WTC11 (cell line): ENCODE measurements at regions not wholly inside any gene's neighbourhood (a gene's known extent, or its start where the extent isn't known, plus 50 kb on each side); places are given as distances from the start of the nearest gene placed in this dataset.
A peak's percentile ranks its signal among the peaks of the same experiment; 100 is the strongest.

Experiments
- ATAC-seq: fragments of 200-7000 bp; cut with Tn5 transposase; 2 replicates; pipeline ENCODE4 v1.10.0; 2021; ENCODE audit warnings: mild to moderate bottlenecking, moderate library complexity
- CTCF ChIA-PET: fragments of 300-600 bp; sonication (Branson Sonifier 250); formaldehyde crosslinking; loops from one replicate; lab custom pipeline; 2021; ENCODE audit warnings: antibody characterized with exemption; lab: Charles Lee
- POLR2A ChIA-PET: fragments of 350-600 bp; sonication (Branson Sonifier 250); formaldehyde crosslinking; loops from one replicate; lab custom pipeline; 2021; ENCODE audit warnings: antibody characterized with exemption; lab: Charles Lee
- DNase-seq: peaks from one replicate; pipeline ENCODE4 v3.0.0; 2021; ENCODE audit warnings: low spot score
- H3K27ac Mint-ChIP-seq: 2 replicates; pipeline ENCODE4 v1.8.0; 2021; ENCODE audit warnings: mixed read lengths
- H3K27me3 Mint-ChIP-seq: 2 replicates; pipeline ENCODE4 v1.8.0; 2021; ENCODE audit warnings: low read depth, mild to moderate bottlenecking, moderate library complexity, mixed read lengths
- H3K36me3 Mint-ChIP-seq: 2 replicates; pipeline ENCODE4 v1.8.0; 2021; ENCODE audit warnings: mixed read lengths
- H3K4me1 Mint-ChIP-seq: 2 replicates; pipeline ENCODE4 v1.8.0; 2022; ENCODE audit warnings: mixed read lengths
- H3K4me3 Mint-ChIP-seq: 2 replicates; pipeline ENCODE4 v1.8.0; 2021; ENCODE audit warnings: mild to moderate bottlenecking, moderate library complexity, mixed read lengths
- H3K9me3 Mint-ChIP-seq: 2 replicates; pipeline ENCODE4 v1.8.0; 2021; ENCODE audit warnings: mixed read lengths
- ATF1 ChIP-seq: sonication (generic); formaldehyde crosslinking; IDR thresholded peaks from 2 replicates; pipeline ENCODE4 v1.8.1; 2023; ENCODE audit warnings: mild to moderate bottlenecking, moderate library complexity, missing genetic modification reagents
- E2F4 ChIP-seq: sonication (generic); formaldehyde crosslinking; IDR thresholded peaks from 2 replicates; pipeline ENCODE4 v1.8.1; 2022; ENCODE audit warnings: low read depth, mild to moderate bottlenecking, moderate library complexity, missing genetic modification reagents, borderline replicate concordance
- ELF4 ChIP-seq: sonication (generic); formaldehyde crosslinking; IDR thresholded peaks from 2 replicates; pipeline ENCODE4 v1.8.1; 2022; ENCODE audit warnings: low read depth, mild to moderate bottlenecking, moderate library complexity, missing genetic modification reagents
- ETV6 ChIP-seq: sonication (generic); formaldehyde crosslinking; IDR thresholded peaks from 2 replicates; pipeline ENCODE4 v1.8.1; 2022; ENCODE audit warnings: mild to moderate bottlenecking, missing genetic modification reagents
- FOXJ3 ChIP-seq: sonication (generic); formaldehyde crosslinking; IDR thresholded peaks from 2 replicates; pipeline ENCODE4 v1.9.0; 2021; ENCODE audit warnings: missing genetic modification reagents, mild to moderate bottlenecking, borderline replicate concordance
- HMGA2 ChIP-seq: fragments of 250-450 bp; sonication (Bioruptor Pico); IDR thresholded peaks from 2 replicates; pipeline ENCODE4 v1.4.0; 2021; ENCODE audit warnings: mild to moderate bottlenecking, moderate library complexity
- JAZF1 ChIP-seq: fragments of 250-450 bp; sonication (Bioruptor Pico); IDR thresholded peaks from 2 replicates; pipeline ENCODE4 v1.9.0; 2021; ENCODE audit warnings: moderate library complexity, mild to moderate bottlenecking, inconsistent platforms
- JUN ChIP-seq: sonication (generic); formaldehyde crosslinking; IDR thresholded peaks from 2 replicates; pipeline ENCODE4 v1.8.0; 2023; ENCODE audit warnings: mild to moderate bottlenecking, missing genetic modification reagents
- NFYB ChIP-seq: sonication (generic); formaldehyde crosslinking; conservative IDR thresholded peaks from 2 replicates; pipeline ENCODE4 v1.8.0; 2022; ENCODE audit warnings: low read depth, missing genetic modification reagents
- PREB ChIP-seq: sonication (generic); formaldehyde crosslinking; IDR thresholded peaks from 2 replicates; pipeline ENCODE4 v1.8.1; 2022; ENCODE audit warnings: mild to moderate bottlenecking, missing genetic modification reagents, moderate library complexity, borderline replicate concordance
- PRRX2 ChIP-seq: fragments of 250-450 bp; sonication (Bioruptor Pico); IDR thresholded peaks from 2 replicates; pipeline ENCODE4 v1.8.0; 2021; ENCODE audit warnings: mild to moderate bottlenecking
- SOX15 ChIP-seq: fragments of 250-450 bp; sonication (Bioruptor Pico); IDR thresholded peaks from 2 replicates; pipeline ENCODE4 v1.9.0; 2021; ENCODE audit warnings: mild to moderate bottlenecking
- STAT6 ChIP-seq: sonication (generic); formaldehyde crosslinking; conservative IDR thresholded peaks from 2 replicates; pipeline ENCODE4 v1.8.1; 2023; ENCODE audit warnings: mild to moderate bottlenecking, low read depth, missing genetic modification reagents, moderate library complexity
- TCF7 ChIP-seq: sonication (generic); formaldehyde crosslinking; IDR thresholded peaks from 2 replicates; pipeline ENCODE4 v1.8.0; 2022; ENCODE audit warnings: mild to moderate bottlenecking, low read depth, missing genetic modification reagents, moderate library complexity
- TEAD4 ChIP-seq: sonication (generic); formaldehyde crosslinking; IDR thresholded peaks from 2 replicates; pipeline ENCODE4 v1.8.0; 2022; ENCODE audit warnings: mild to moderate bottlenecking, missing genetic modification reagents
- ZNF138 ChIP-seq: sonication (generic); formaldehyde crosslinking; conservative IDR thresholded peaks from 2 replicates; pipeline ENCODE4 v1.8.1; 2022; ENCODE audit warnings: mild to moderate bottlenecking, moderate library complexity, missing genetic modification reagents
- ZNF317 ChIP-seq: sonication (generic); formaldehyde crosslinking; IDR thresholded peaks from 2 replicates; pipeline ENCODE4 v1.8.1; 2023; ENCODE audit warnings: low read depth, mild to moderate bottlenecking, moderate library complexity, missing genetic modification reagents, borderline replicate concordance
- ZNF396 ChIP-seq: fragments of 250-450 bp; sonication (Bioruptor Pico); IDR thresholded peaks from 2 replicates; pipeline ENCODE4 v1.8.0; 2021; ENCODE audit warnings: mild to moderate bottlenecking, moderate library complexity, borderline replicate concordance
- ZNF416 ChIP-seq: fragments of 250-450 bp; sonication (Bioruptor Pico); IDR thresholded peaks from 2 replicates; pipeline ENCODE4 v1.9.0; 2021; ENCODE audit warnings: mild to moderate bottlenecking, inconsistent platforms
- ZNF671 ChIP-seq: fragments of 250-450 bp; sonication (Bioruptor Pico); IDR thresholded peaks from 2 replicates; pipeline ENCODE4 v1.8.0; 2021; ENCODE audit warnings: mild to moderate bottlenecking

- peaks cover 12% of the 10 kb centered on the region for H3K4me1 Mint-ChIP-seq
- no peak for TF ChIP-seq E2F4
- no peak for TF ChIP-seq ZNF671
- no peak for TF ChIP-seq SOX15
- TF ChIP-seq ZNF396 (CRISPR knock-in tag) = no peak
- TF ChIP-seq NFYB (CRISPR knock-in tag) = no peak
- TF ChIP-seq JUN (CRISPR knock-in tag) = no peak
- no peak for TF ChIP-seq ETV6
- no peak for TF ChIP-seq ZNF317
- TF ChIP-seq ELF4 (CRISPR knock-in tag) = no peak
- no peak for DNase-seq
- H3K27ac Mint-ChIP-seq = no peak overlapping the region
- no peak overlapping the region for H3K4me3 Mint-ChIP-seq
- no peaks in the 10 kb centered on the region for H3K36me3 Mint-ChIP-seq
- no peaks in the 10 kb centered on the region for H3K9me3 Mint-ChIP-seq
- ATAC-seq = no peak
- H3K27me3 Mint-ChIP-seq = no peaks in the 10 kb centered on the region; the same call in 1 of the 2 replicates
- ChIA-PET POLR2A (interaction anchor here (0.6 kb wide), 1 partner anchor 1005 kb away, joined by 3 read pairs; no protein-coding TSS in a partner anchor), CTCF (interaction anchor here (1.1 kb wide), 1 partner anchor 346 kb away, joined by 3 read pairs; no protein-coding TSS in a partner anchor)
Observed at GRCh38 chr16:54540525-54541180, 254.1 kb upstream of the IRX3 start.

- H3K27ac Mint-ChIP-seq = no peak overlapping the region
- peaks cover 12% of the 10 kb centered on the region for H3K4me1 Mint-ChIP-seq
Observed at GRCh38 chr16:54538276-54538675, 251.7 kb upstream of the IRX3 start.

GRCh38 chr16:54533856-54534490, 247.4 kb upstream of the IRX3 start:
- Mint-ChIP-seq H3K4me3 (no peak overlapping the region), H3K27me3 (no peaks in the 10 kb centered on the region), H3K9me3 (peaks cover 28% of the 10 kb centered on the region), H3K4me1 (peaks cover 7% of the 10 kb centered on the region), H3K27ac (no peak overlapping the region), H3K36me3 (peaks cover 11% of the 10 kb centered on the region)
- CTCF ChIA-PET = no interaction called here
- no peak for ATAC-seq
- TF ChIP-seq ZNF416 (CRISPR knock-in tag) (no peak), ATF1 (CRISPR knock-in tag) (no peak), HMGA2 (CRISPR knock-in tag) (peak; percentile 94)
- DNase-seq = no peak
- POLR2A ChIA-PET = interaction anchor here (0.7 kb wide), 1 partner anchor 10 kb away, joined by 3 read pairs; no protein-coding TSS in a partner anchor

More at GRCh38 chr16:54538276-54538675, 251.7 kb upstream of the IRX3 start:
- Mint-ChIP-seq H3K4me3 (no peak overlapping the region), H3K36me3 (peaks cover 1% of the 10 kb centered on the region; the same call in 1 of the 2 replicates), H3K27me3 (no peaks in the 10 kb centered on the region; the same call in 1 of the 2 replicates), H3K9me3 (peaks cover 3% of the 10 kb centered on the region)
- ATAC-seq = no peak
- no peak for TF ChIP-seq FOXJ3
- TF ChIP-seq STAT6 (CRISPR knock-in tag) = no peak
- TF ChIP-seq HMGA2 (CRISPR knock-in tag) = no peak
- TF ChIP-seq TCF7 (CRISPR knock-in tag) = no peak
- TF ChIP-seq JUN (CRISPR knock-in tag) = no peak
- ChIA-PET POLR2A (no interaction called here), CTCF (interaction anchor here (0.6 kb wide), 1 partner anchor 279 kb away, joined by 3 read pairs; no protein-coding TSS in a partner anchor)
- no peak for DNase-seq

- ATAC-seq = no peak
- H3K27me3 Mint-ChIP-seq = no peaks in the 10 kb centered on the region; the same call in 1 of the 2 replicates
- peaks cover 9% of the 10 kb centered on the region for H3K4me1 Mint-ChIP-seq
- H3K9me3 Mint-ChIP-seq = peaks cover 49% of the 10 kb centered on the region
- H3K36me3 Mint-ChIP-seq = peaks cover 24% of the 10 kb centered on the region
- TF ChIP-seq ZNF138 (CRISPR knock-in tag) = no peak
- no peak for TF ChIP-seq PREB (CRISPR knock-in tag)
- no peak for TF ChIP-seq JAZF1
- TF ChIP-seq PRRX2 (CRISPR knock-in tag) = no peak
- no peak for TF ChIP-seq TEAD4 (CRISPR knock-in tag)
- CTCF ChIA-PET = interaction anchor here (0.7 kb wide), 1 partner anchor 1560 kb away, joined by 3 read pairs; no protein-coding TSS in a partner anchor
- POLR2A ChIA-PET = no interaction called here
- H3K4me3 Mint-ChIP-seq = no peak overlapping the region
- DNase-seq = no peak
- H3K27ac Mint-ChIP-seq = no peak overlapping the region
Observed at GRCh38 chr16:54526916-54527315, 240.3 kb upstream of the IRX3 start.
